Kidney epithelial cell (primary cell): ENCODE measurements at regions not wholly inside any gene's neighbourhood (a gene's known extent, or its start where the extent isn't known, plus 50 kb on each side); places are given as distances from the start of the nearest gene placed in this dataset.
"Not testable (repeated sequence)": the region's sequence is repeated elsewhere in the genome, so short reads cannot be mapped to it uniquely, and the experiment has no call there.

ENCODE experiments used
- DNase-seq: peaks from one replicate; pipeline ENCODE4 v3.0.0-alpha.2; 2010; ENCODE audit warnings: low read depth
- H3K27me3 ChIP-seq: 2 replicates; pipeline ENCODE4 v1.6.0; 2011; ENCODE audit warnings: low read length; ENCODE audit not compliant: control insufficient read depth, insufficient read depth
- H3K36me3 ChIP-seq: 2 replicates; pipeline ENCODE4 v1.5.1; 2011; ENCODE audit warnings: low read length; ENCODE audit not compliant: control insufficient read depth, insufficient read depth
- H3K4me3 ChIP-seq: 2 replicates; pipeline ENCODE4 v1.5.1; 2011; ENCODE audit warnings: low read depth, mild to moderate bottlenecking, control low read depth, low read length
- CTCF ChIP-seq: IDR thresholded peaks from 2 replicates; pipeline ENCODE4 v1.5.1; 2011; ENCODE audit warnings: mild to moderate bottlenecking, moderate library complexity, low read length, control low read depth, inconsistent platforms; ENCODE audit not compliant: insufficient read depth, poor library complexity, severe bottlenecking

DNA sequence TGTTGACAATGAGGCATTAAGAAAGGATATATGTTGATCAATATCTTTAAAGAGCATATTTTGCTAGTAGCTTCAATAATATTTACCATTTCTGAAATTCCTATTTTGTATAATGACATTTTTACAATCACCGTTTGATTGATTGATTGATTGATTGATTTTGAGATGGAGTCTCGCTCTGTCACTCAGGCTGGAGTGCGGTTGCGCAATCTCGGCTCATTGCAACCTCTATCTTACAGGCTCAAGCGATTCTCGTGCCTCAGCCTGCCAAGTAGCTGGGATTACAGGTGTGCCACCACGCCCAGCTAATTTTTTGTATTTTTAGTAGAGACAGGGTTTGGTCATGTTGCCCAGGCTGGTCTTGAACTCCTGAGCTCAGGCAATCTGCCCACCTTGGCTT is 150.9 kb upstream of the TEX13D start:
- not testable (repeated sequence) for H3K4me3 ChIP-seq, DNase-seq, H3K27me3 ChIP-seq, H3K36me3 ChIP-seq

- no peak overlapping the region for H3K4me3 ChIP-seq
- DNase-seq: no peak
- H3K36me3 ChIP-seq: no peaks in the 10 kb centered on the region
- TF ChIP-seq CTCF: no peak
- no peaks in the 10 kb centered on the region for H3K27me3 ChIP-seq
Observed at GRCh38 chrX:124190440-124190839, 142.0 kb upstream of the TEX13D start.

GRCh38 chrX:124194199-124194598 is 138.3 kb upstream of the TEX13D start:
- H3K4me3 ChIP-seq: no peak overlapping the region
- no peaks in the 10 kb centered on the region for H3K27me3 ChIP-seq
- DNase-seq: no peak
- TF ChIP-seq CTCF: no peak
- H3K36me3 ChIP-seq: no peaks in the 10 kb centered on the region

DNA sequence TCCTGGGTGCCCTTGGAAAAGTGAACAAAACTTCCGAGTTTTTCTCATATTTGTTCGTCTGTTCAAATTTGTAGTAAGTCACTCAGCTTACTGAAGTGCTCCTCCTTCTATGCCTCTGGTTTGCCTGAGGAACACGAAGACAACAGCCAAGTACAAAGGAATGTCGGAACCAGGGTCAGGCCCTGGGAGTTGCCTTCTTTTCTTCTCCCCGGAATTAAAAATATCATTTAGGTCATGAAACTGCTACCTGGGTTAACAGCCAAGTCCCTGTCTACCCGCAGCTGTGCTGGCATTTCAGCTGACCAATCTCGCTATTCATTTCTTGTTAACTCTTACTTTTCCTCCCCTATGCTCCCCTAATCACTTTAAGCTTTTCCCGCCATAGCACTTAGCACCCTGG is 137.6 kb upstream of the TEX13D start:
- no peak for TF ChIP-seq CTCF
- no peak overlapping the region for H3K4me3 ChIP-seq
- no peaks in the 10 kb centered on the region for H3K27me3 ChIP-seq
- DNase-seq: no peak
- no peaks in the 10 kb centered on the region for H3K36me3 ChIP-seq

DNA sequence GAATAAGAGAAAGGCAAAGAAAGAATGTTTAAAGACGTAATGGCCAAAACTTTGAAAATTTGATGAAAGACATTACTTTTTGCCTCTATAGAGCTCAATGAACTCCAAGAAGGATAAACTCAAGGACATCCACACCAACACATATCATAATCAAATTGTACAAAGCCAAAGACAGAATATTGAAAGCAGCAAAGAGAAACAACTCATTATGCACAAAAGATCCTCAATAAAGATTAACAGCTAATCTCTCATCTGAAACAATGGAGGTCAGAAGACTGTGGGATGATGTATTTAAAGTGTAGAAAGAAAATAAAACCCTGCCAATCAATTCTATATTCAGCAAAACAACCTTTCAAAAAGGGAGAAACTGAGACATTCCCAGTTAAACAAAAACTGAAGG is 129.1 kb upstream of the TEX13D start:
- no peak for DNase-seq
- TF ChIP-seq CTCF: no peak
- H3K36me3 ChIP-seq: no peaks in the 10 kb centered on the region
- H3K27me3 ChIP-seq: no peaks in the 10 kb centered on the region
- no peak overlapping the region for H3K4me3 ChIP-seq

- no peaks in the 10 kb centered on the region for H3K36me3 ChIP-seq
- H3K27me3 ChIP-seq: no peaks in the 10 kb centered on the region
- no peak overlapping the region for H3K4me3 ChIP-seq
- no peak for DNase-seq
- TF ChIP-seq CTCF: no peak
Observed at GRCh38 chrX:124208660-124209059, 123.8 kb upstream of the TEX13D start.
